ENCODE measurements at regions not wholly inside any gene's neighbourhood (a gene's known extent, or its start where the extent isn't known, plus 50 kb on each side); places are given as distances from the start of the nearest gene placed in this dataset.

DNA sequence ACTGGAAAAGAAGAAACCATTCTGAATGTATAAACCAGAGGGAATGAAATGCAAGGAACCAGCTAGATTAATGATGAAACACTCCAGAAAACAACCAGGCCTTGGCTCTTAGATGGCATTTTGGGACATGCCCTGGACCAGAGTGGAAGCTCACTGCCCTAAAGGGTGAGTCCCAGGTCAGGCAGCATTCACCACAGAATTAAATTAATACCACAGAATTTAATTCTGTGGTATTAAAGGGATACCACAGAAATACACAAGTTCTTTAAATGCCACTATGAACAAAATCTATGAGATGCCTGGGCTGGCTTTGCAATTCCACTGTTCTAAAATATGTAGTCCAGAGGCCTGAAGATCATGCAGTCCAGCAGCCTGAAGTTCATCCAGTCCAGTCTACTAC, 122.3 kb upstream of the KYNU start:
- Mint-ChIP-seq H3K27me3 (ENCODE audit: unreplicated experiment) (no peaks in the 10 kb centered on the region), H3K4me3 (ENCODE audit: unreplicated experiment) (no peak overlapping the region), H3K27ac (ENCODE audit: unreplicated experiment) (no peak overlapping the region), H3K9me3 (ENCODE audit: unreplicated experiment) (no peaks in the 10 kb centered on the region), H3K4me1 (ENCODE audit: unreplicated experiment) (peaks cover 5% of the 10 kb centered on the region), H3K36me3 (ENCODE audit: unreplicated experiment) (no peaks in the 10 kb centered on the region)
- TF ChIP-seq, protein P1, sequence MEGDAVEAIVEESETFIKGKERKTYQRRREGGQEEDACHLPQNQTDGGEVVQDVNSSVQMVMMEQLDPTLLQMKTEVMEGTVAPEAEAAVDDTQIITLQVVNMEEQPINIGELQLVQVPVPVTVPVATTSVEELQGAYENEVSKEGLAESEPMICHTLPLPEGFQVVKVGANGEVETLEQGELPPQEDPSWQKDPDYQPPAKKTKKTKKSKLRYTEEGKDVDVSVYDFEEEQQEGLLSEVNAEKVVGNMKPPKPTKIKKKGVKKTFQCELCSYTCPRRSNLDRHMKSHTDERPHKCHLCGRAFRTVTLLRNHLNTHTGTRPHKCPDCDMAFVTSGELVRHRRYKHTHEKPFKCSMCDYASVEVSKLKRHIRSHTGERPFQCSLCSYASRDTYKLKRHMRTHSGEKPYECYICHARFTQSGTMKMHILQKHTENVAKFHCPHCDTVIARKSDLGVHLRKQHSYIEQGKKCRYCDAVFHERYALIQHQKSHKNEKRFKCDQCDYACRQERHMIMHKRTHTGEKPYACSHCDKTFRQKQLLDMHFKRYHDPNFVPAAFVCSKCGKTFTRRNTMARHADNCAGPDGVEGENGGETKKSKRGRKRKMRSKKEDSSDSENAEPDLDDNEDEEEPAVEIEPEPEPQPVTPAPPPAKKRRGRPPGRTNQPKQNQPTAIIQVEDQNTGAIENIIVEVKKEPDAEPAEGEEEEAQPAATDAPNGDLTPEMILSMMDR (IDR thresholded peaks at IDR 0.05) = no peak
- no peak for DNase-seq (ENCODE audit: extremely low spot score, unreplicated experiment)

DNA sequence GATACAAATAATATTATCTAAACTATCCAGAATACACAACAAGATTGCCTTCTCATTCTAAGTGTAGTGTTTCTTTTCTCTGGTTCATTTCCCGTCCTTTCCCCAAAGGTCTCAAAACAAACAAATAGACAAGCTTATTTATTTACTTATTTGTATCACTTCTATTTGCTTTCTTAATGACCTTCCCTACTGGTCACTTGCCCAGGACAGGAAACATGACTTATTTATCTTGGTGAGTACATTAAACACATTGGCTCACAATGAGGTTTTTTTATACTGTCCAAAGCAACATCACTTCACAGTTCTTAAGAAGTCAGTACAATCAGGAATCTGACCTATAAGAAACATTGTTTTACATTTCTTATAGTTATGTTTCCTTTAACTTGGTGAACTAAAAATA, 123.3 kb upstream of the KYNU start:
- Mint-ChIP-seq H3K27me3 (ENCODE audit: unreplicated experiment) (no peaks in the 10 kb centered on the region), H3K4me3 (ENCODE audit: unreplicated experiment) (no peak overlapping the region), H3K36me3 (ENCODE audit: unreplicated experiment) (no peaks in the 10 kb centered on the region), H3K27ac (ENCODE audit: unreplicated experiment) (no peak overlapping the region), H3K4me1 (ENCODE audit: unreplicated experiment) (peaks cover 5% of the 10 kb centered on the region), H3K9me3 (ENCODE audit: unreplicated experiment) (no peaks in the 10 kb centered on the region)
- no peak for DNase-seq (ENCODE audit: extremely low spot score, unreplicated experiment)
- TF ChIP-seq, protein P1 (IDR thresholded peaks at IDR 0.05) = no peak

DNA sequence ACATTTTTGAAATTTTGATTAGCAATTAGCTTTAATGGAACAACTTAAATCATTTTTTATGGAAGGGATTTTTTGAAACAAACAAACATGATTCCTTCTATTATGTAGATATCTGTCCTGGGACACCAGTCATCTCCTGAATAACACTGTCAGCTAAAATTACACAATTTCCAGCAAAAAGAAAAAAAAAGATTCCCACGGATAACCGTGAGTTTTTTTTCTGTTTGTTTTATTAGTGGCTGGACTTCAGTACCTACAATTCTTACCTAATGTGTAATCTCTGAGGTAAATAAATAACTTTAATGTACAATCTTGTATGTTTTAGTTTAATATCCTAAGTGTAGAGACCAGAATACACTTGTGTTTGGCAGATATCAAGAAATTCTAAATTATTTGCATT, 126.6 kb upstream of the KYNU start:
- Mint-ChIP-seq H3K9me3 (ENCODE audit: unreplicated experiment) (no peaks in the 10 kb centered on the region), H3K4me3 (ENCODE audit: unreplicated experiment) (no peak overlapping the region), H3K36me3 (ENCODE audit: unreplicated experiment) (no peaks in the 10 kb centered on the region), H3K27ac (ENCODE audit: unreplicated experiment) (no peak overlapping the region), H3K27me3 (ENCODE audit: unreplicated experiment) (no peaks in the 10 kb centered on the region), H3K4me1 (ENCODE audit: unreplicated experiment) (peaks cover 5% of the 10 kb centered on the region)
- DNase-seq (ENCODE audit: extremely low spot score, unreplicated experiment) = no peak
- TF ChIP-seq, protein P1 (IDR thresholded peaks at IDR 0.05) = no peak

DNA sequence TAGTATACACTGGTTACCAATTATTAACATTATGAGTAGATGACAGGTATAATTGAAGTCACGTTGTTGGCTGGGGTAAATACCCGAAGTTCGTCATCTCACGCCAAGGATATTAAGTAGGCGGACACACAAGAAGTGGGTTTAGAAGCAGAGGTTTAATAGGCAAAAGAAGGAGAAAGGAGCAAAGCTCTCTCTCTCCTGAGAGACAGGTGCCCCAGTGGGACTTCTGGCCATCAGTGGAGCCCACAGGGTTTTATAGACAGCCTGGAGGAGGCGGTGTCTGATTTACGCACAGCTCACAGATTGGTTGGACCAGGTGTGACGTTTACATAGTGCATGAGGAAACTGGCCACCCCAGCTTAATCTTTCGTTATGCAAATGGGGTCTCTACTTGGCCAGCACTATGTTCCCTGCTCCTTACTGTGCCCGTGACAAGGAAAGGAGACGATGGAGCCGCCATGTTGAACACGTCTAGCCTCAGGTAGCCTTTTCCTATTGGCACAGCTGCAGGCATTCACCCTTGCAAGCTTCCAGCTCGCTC, 128.8 kb upstream of the KYNU start:
- Mint-ChIP-seq H3K36me3 (ENCODE audit: unreplicated experiment) (no peaks in the 10 kb centered on the region), H3K4me3 (ENCODE audit: unreplicated experiment) (no peak overlapping the region), H3K9me3 (ENCODE audit: unreplicated experiment) (no peaks in the 10 kb centered on the region), H3K27ac (ENCODE audit: unreplicated experiment) (no peak overlapping the region), H3K4me1 (ENCODE audit: unreplicated experiment) (no peaks in the 10 kb centered on the region), H3K27me3 (ENCODE audit: unreplicated experiment) (no peaks in the 10 kb centered on the region)
- TF ChIP-seq, protein P1 (IDR thresholded peaks at IDR 0.05) = no peak
- no peak for DNase-seq (ENCODE audit: extremely low spot score, unreplicated experiment)

DNA sequence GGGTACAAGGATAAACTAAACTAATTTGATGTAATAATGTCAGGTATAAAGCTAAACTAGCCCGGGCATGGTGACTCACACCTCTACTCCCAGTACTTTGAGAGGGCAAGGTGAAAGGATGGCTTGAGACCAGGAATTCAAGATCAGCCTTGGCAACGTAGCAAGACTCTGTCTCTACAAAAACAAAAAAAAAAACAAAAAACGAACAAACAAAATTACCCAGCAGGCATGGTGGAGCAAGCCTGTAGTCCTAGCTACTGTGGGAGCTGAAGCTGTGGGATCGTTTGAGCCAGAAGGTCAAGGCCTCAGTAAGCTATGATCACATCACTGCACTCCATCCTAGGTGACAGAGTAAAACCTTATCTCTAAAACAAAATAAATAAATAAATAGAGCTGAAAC, 131.8 kb upstream of the KYNU start:
- no peaks in the 10 kb centered on the region for H3K4me1 Mint-ChIP-seq (ENCODE audit: unreplicated experiment)
- TF ChIP-seq, protein P1 (IDR thresholded peaks at IDR 0.05) = no peak
- H3K36me3 Mint-ChIP-seq (ENCODE audit: unreplicated experiment) = no peaks in the 10 kb centered on the region
- H3K27me3 Mint-ChIP-seq (ENCODE audit: unreplicated experiment) = no peaks in the 10 kb centered on the region
- H3K9me3 Mint-ChIP-seq (ENCODE audit: unreplicated experiment) = peaks cover 10% of the 10 kb centered on the region
- no peak for DNase-seq (ENCODE audit: extremely low spot score, unreplicated experiment)
- no peak overlapping the region for H3K4me3 Mint-ChIP-seq (ENCODE audit: unreplicated experiment)
- no peak overlapping the region for H3K27ac Mint-ChIP-seq (ENCODE audit: unreplicated experiment)
